ENCODE measurements at regions not wholly inside any gene's neighbourhood (a gene's known extent, or its start where the extent isn't known, plus 50 kb on each side); places are given as distances from the start of the nearest gene placed in this dataset.

GRCh38 chr5:72608926-72609325, 101.7 kb upstream of the ZNF366 start:
- in situ Hi-C loops (cut with HindIII; ENCODE audit: low pct_unique_long_range_greater_than_20kb, low sequenced_read_pairs), result no loop called here
- no peak for DNase-seq (ENCODE audit: low read depth, low spot score)

DNA sequence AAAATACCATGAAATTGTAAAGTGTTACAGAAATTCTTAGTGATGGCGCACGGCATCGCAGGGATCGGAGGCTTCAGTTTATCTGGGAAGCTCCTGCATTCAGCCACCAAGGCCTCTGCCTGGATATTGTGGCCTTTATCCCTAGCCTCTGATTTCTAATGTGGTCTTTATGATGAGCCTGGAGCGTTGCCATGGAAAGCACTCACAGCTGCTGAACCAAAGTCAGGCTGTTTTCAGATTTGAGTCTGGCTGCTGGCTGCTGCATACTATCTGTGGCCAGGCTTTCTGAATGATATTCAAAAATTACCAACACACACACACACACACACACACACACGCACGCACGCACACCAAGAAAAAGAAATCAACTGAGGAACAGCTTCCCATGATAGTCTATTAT, 101.1 kb upstream of the ZNF366 start:
- in situ Hi-C loops (cut with HindIII; ENCODE audit: low pct_unique_long_range_greater_than_20kb, low sequenced_read_pairs), result no loop called here
- no peak for DNase-seq (ENCODE audit: low read depth, low spot score)

DNA sequence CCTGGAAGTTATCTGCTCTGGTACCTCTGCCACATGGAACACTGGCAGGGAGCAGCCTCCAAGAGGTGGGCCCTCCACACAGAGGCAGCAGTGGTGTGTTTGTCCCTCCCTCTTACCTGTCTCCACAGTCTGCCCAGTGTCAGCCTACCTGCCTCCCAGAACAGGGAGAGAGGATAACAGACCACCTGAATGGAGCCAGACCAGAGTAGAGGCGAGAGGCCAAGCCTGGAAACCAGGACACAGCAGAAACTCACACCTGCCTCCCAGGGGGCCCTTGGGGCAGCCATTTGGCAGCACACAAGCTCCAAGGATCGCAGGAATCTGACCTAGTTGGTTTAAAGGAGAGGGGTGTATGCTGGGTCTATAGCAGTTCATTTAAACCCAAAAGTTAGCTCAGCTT, 100.2 kb upstream of the ZNF366 start:
- no peak for DNase-seq (ENCODE audit: low read depth, low spot score)
- in situ Hi-C loops (cut with HindIII; ENCODE audit: low pct_unique_long_range_greater_than_20kb, low sequenced_read_pairs), result no loop called here

DNA sequence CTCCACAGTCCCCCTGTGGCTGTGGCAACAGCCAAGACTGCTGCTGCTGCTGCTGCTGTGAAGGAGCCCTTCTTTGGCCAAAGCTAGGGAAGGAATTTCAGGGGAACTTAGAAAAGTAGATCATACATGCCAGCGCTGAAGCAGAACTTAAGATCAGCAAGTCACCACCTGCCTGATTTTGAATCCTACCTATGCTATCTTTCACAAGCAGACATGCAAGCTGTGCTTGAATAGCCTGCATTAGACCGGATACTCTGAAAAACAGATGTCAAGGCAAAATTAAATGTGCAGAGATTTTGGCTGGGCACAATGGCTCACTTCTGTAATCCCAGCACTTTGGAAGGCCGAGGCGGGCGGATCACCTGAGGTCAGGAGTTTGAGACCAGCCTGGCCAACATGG, 99.3 kb upstream of the ZNF366 start:
- DNase-seq (ENCODE audit: low read depth, low spot score), result no peak
- in situ Hi-C loops (cut with HindIII; ENCODE audit: low pct_unique_long_range_greater_than_20kb, low sequenced_read_pairs), result no loop called here

DNA sequence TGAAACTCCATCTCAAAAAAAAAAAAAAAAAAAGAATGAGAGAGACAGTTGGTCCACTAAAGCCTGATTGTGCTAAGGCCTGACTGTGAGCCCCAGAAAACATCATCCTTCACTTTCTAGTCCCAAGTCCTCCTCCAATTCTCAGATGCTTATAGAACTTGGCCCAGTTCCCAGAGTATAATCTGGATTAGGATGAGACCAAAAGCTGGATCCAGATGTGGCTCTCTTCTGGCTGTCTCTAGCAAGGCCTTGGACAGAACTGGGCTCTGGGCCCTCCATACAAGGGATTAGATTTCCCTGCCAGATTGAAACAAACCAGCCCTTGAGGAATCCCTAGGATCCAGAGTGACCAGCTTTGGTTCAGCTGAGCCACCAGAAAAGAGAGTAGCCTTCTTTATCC, 98.4 kb upstream of the ZNF366 start:
- no peak for DNase-seq (ENCODE audit: low read depth, low spot score)
- in situ Hi-C loops (cut with HindIII; ENCODE audit: low pct_unique_long_range_greater_than_20kb, low sequenced_read_pairs), result no loop called here

DNA sequence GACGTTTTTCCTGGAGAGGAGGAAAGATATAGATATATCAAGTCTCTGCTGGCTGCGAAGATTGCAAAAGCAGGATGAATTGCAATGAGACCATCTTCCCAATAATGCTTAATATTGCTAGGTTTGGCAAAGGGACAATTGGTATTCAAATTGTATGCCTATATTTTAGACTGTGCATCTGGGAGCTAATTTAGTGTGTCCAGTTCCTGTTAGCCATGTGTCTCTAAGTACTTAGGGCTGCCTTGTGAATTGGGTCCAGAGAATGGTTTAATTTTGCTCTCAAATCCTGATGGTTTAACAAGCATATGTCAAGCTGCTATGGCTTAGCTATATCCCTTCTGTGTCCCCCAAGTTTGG, 97.6 kb upstream of the ZNF366 start:
- in situ Hi-C loops (cut with HindIII; ENCODE audit: low pct_unique_long_range_greater_than_20kb, low sequenced_read_pairs), result no loop called here
- DNase-seq (ENCODE audit: low read depth, low spot score), result no peak

DNA sequence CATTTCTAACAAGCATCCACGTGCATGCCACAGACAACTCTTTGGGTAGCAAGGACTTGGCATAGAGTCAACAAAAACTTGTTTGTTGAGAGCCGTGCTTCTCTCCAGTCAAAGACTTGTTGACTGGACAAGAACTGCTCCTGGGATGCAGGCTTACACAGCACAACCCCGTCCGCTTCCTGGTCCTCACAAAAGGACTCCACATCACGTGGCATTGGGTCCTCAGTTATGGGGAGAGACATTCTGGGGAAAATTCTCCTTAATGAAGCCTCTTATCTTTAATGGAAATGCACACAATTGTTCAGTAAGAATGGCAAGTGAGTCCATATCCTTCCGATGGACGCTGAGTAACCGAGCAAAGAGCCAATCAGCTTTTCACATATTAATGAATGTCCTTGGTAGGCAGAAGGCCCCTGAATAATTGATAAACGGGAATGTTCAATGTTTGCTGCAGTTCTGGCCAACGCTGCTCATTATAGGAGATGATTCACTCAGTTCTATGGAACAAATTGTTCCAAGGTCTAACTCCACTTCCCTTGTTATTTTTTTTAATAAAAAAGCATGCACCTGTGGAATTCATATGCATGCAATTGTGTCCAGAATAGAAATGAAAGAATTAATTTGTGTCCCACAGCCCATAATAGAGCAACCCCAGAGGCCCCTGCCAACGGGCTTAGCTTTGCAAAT, 97.0 kb upstream of the ZNF366 start:
- in situ Hi-C loops (cut with HindIII; ENCODE audit: low pct_unique_long_range_greater_than_20kb, low sequenced_read_pairs), result no loop called here
- no peak for DNase-seq (ENCODE audit: low read depth, low spot score)

DNA sequence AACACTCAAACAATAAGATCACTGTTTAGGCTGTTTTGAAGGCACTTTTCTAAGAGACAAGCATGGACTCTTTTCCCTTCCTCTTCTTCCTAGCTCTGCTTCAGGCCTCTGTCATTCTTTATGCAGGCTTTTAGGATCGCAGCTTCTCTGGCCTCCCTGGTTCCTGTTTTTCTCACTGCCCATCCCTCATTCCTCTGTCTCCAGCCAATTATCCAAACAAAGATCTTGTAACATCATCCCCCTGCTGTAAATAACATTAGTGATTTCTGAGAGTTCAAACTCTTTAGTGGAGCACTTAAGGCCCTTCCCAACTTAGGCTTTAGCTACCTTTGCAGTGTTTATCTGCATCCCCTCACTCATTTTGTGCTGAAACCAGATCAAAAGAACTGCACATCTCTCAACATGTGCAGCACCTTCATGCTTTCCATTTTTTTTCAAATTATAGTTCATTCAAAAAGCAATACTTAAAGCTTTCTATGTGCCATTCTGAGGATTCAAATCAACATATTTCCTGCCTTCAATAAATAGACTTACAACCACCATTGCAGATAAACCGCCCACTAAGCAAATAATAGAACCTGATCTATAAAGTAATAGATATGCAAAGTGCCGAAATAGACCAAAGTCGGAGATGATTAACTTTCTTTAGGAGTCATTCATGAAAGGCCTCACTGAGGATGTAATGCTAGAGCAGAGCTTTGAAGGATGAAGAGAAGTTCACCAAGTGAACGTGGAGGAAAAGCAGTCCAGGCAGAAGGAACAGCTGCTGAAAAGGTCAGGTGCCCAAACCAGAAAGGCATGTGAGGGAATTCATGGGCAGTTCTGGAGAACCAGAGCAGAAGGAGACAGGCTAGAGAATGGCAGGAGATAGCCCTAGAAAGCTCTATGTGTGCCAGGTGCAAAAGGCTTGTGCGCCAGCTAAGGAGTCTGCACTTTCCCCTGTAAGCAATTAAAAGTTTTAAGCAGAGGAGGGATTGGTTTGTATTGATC, 95.8 kb upstream of the ZNF366 start:
- in situ Hi-C loops (cut with HindIII; ENCODE audit: low pct_unique_long_range_greater_than_20kb, low sequenced_read_pairs), result no loop called here
- no peak for DNase-seq (ENCODE audit: low read depth, low spot score)

- in situ Hi-C loops (cut with HindIII; ENCODE audit: low pct_unique_long_range_greater_than_20kb, low sequenced_read_pairs), result no loop called here
Observed at GRCh38 chr5:72601861-72602260, 94.7 kb upstream of the ZNF366 start.

GRCh38 chr5:72600391-72600981, 93.3 kb upstream of the ZNF366 start:
- no peak for DNase-seq (ENCODE audit: low read depth, low spot score)
- in situ Hi-C loops (cut with HindIII; ENCODE audit: low pct_unique_long_range_greater_than_20kb, low sequenced_read_pairs), result no loop called here

More at GRCh38 chr5:72601861-72602260, 94.7 kb upstream of the ZNF366 start:
- DNase-seq (ENCODE audit: low read depth, low spot score), result no peak

DNA sequence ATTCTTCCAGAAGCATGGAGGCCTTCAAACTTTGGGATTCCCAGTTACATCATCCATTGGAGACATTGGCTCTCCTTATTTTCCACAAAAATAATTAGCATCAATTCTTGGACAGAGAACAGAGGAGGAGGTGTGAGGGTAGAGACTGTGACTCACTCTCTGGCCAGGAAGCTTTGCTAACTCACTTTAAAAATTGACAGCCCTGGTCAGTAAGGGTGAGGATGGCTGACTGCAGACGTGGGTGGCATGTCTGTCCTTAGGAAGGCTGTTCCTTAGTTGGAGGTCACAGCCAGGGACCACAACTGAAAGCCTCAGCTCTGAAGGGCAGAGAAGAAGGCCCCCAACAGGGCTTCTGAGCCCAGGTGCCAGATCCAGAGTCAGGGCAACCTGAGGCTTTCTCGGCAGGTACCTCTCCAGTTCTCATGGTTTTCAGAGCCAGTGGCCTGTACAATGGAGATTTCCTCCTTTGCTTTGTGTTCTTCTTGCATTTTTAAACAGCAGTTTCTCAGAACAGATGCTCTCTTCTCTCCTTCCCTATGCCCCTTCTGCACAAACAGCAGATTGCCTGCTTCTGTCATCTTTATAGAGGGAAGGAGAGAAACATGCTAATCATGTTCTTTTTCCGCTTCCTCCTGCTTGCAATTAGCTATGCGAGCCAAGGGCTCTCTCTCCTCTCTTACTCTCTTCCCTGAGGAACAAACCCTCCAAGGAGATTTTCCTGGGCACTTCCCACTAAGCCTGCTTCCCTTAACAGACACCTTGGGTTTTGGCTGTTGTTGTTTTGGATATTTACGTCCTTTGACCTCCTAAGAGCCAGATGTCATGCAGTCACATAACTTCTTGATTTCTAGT, 92.5 kb upstream of the ZNF366 start:
- in situ Hi-C loops (cut with HindIII; ENCODE audit: low pct_unique_long_range_greater_than_20kb, low sequenced_read_pairs), result no loop called here
- DNase-seq (ENCODE audit: low read depth, low spot score), result no peak

DNA sequence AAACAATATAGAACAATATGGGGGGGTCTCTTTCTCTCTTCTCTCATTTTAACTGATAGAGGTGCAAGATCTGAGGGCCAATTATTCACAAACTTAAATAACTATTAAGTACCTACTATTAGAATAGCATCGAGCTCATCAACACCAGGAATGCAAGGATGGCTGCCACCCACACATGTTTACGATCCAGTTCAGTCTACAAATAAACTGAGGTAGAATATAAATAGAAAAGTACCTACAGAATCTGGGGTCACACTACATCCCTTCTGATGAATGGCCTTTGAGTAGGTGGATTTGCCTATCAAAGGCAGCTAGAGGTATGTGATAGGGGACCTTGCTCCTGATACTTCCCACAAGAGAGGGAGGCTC, 91.8 kb upstream of the ZNF366 start:
- in situ Hi-C loops (cut with HindIII; ENCODE audit: low pct_unique_long_range_greater_than_20kb, low sequenced_read_pairs), result no loop called here
- no peak for DNase-seq (ENCODE audit: low read depth, low spot score)

DNA sequence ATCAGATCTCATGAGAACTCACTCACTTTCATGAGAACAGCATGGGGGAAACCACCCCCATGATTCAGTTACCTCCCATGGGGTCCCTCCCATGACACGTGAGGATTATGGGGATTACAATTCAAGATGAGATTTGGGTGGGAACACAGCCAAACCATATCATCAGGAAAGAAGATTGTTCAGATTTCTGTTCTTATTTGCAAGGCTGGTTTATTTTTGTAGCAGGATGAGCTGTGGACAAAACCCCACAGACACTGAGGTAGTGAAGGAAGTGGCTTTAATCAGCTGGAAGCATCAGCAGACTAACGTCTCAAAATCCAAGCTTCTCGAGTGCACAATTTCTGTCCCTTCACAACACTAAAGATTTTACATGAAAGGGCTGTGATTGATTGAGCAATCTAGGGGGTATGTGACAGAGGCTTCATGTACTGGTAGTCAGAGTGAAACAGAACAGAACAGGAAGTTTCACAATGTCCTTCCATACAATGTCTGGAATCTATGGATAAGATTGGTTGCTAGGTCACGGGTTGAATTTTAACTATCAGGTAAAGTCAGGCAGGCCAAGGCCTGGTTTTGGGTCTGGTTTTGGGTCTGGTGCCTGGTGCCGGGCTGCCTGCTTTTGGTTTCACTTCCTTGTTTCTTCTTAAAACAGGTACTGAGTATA, 91.3 kb upstream of the ZNF366 start:
- in situ Hi-C loops (cut with HindIII; ENCODE audit: low pct_unique_long_range_greater_than_20kb, low sequenced_read_pairs), result no loop called here

DNA sequence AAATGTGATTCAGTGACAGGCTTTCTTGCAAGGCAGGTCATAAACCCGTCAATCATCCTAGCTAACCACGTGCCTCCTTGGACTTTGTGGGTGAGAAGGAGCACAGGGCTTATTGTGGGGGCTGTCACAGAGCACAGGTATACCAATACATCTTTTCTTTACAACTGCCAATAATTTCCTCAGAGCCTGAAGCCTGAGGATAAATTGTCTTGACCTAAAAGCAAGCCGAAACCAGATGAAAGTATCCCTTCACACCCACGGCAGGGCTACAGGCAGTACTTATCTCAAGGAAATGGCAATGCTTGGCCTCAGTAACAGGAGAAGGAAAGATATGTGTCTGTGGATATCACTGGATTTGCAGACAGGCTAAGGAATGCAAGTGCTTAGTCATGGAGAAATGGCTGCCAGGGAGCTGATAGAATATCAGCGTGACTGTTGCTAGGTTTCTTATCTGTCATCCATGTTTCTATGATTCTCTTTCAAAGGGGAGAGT, 90.3 kb upstream of the ZNF366 start:
- in situ Hi-C loops (cut with HindIII; ENCODE audit: low pct_unique_long_range_greater_than_20kb, low sequenced_read_pairs), result no loop called here
- DNase-seq (ENCODE audit: low read depth, low spot score), result no peak

More for the DNA sequence above, 91.3 kb upstream of the ZNF366 start:
- DNase-seq (ENCODE audit: low read depth, low spot score), result no peak

GRCh38 chr5:72596956-72597355, 89.7 kb upstream of the ZNF366 start:
- no peak for DNase-seq (ENCODE audit: low read depth, low spot score)
- in situ Hi-C loops (cut with HindIII; ENCODE audit: low pct_unique_long_range_greater_than_20kb, low sequenced_read_pairs), result no loop called here

- no peak for DNase-seq (ENCODE audit: low read depth, low spot score)
- in situ Hi-C loops (cut with HindIII; ENCODE audit: low pct_unique_long_range_greater_than_20kb, low sequenced_read_pairs), result no loop called here
Observed at GRCh38 chr5:72588640-72589039, 81.4 kb upstream of the ZNF366 start.

DNA sequence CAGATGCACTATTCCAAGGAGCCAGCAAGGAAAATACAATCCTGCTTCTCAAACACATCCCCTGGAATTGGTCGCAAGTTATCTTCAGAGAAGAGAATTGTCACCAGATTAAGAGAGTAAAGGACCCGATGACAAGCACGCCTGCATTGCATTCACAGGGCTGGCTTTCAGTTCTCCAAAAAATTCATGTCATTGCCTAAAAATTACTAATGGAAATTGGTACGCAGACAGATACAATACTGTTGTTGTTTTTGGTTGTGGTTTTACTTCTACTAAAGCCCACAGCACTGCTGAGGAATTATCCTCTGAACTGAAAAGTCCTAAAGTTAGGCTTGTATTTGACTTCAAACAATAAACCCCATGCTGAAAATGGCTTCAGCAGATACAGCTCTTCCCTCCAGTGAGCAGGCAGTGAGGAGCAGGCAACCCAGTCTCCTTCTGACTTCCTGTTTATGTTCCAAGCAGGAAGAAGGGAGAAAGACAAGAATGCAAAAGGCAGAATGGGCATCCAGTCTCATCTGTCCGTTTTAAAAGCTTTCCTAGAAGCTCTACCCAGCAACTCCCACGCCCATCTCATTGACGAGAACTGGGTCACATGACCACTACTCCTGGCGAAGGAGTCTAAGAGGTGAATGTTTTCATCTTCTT, 80.6 kb upstream of the ZNF366 start:
- DNase-seq (ENCODE audit: low read depth, low spot score), result no peak

More for the DNA sequence above, 80.6 kb upstream of the ZNF366 start:
- in situ Hi-C loops (cut with HindIII; ENCODE audit: low pct_unique_long_range_greater_than_20kb, low sequenced_read_pairs), result no loop called here

All from SK-MEL-5 (cell line).